ENCODE measurements at regions not wholly inside any gene's neighbourhood (a gene's known extent, or its start where the extent isn't known, plus 50 kb on each side); places are given as distances from the start of the nearest gene placed in this dataset.
"Not testable (repeated sequence)": the region's sequence is repeated elsewhere in the genome, so short reads cannot be mapped to it uniquely, and the experiment has no call there.

- no peak for DNase-seq
- no peak for ATAC-seq
- intact Hi-C loops (cut with DNase I, micrococcal nuclease), result no loop called here
These were observed 272.5 kb downstream of the TTC8 start for GRCh38 chr14:89096946-89097345.

DNA sequence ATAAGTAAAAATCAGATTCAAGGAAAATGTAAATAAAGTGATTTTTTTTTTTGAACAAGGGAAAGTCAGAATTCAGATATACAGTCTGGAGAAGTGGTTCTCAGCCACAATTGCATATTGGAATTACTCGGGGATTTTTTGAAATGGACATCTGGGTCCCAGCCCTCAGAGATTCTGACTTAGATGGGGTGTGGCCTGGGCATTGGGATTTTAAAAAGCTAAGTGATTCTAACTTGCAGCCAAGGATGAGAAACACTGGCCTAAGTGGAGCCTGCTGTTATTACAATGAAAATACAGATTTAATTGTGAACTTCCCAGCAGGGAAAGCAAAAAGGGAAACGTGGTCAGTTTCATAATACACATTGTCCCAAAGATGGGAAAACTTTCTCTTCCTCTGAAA lies 273.8 kb downstream of the TTC8 start:
- intact Hi-C loops (cut with DNase I, micrococcal nuclease), result no loop called here
- ATAC-seq, result no peak

DNA sequence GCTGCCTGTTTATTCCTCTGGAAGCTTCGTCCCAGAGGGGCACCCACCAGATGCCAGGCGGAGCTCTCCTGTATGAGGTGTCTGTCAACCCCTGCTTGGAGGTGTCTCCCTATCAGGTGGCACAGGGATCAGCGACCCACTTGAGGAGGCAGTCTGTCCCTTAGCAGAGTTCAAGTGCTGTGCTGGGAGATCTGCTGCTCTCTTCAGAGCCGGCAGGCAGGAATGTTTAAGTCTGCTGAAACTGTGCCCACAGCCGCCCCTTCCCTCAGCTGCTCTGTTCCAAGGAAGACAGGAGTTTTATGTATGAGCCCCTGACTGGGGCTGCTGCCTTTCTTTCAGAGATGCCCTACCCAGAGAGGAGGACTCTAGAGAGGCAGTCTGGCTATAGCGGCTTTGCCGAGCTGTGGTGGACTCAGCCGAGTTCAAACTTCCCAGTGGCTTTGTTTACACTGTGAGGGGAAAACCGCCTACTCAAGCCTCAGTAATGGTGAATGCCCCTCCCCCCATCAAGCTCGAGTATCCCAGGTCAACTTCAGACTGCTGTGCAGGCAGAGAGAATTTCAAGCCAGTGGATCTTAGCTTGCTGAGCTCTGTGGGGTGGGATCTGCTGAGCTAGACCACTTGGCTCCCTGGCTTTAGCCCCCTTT lies 279.8 kb downstream of the TTC8 start:
- ATAC-seq; DNase-seq; intact Hi-C loops (cut with DNase I, micrococcal nuclease): not testable (repeated sequence)

More for the DNA sequence above, 273.8 kb downstream of the TTC8 start:
- no peak for DNase-seq

DNA sequence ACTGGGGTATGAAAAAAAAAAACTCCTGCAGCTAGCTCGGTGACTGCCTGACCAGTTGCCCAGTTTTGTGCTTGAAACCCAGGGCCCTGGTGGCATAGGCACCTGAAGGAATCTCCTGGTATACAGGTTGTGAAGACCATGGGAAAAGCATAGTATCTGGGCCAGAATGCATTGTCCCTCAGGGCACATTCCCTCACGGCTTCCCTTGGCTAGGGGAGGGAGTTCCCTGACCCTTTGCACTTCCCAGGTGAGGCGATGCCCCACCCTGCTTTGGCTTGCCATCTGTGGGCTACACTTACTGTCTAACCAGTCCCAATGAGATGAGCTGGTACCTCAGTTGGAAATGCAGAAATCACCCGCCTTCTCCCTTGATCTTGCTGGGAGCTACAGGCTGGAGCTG lies 280.4 kb downstream of the TTC8 start:
- ATAC-seq; DNase-seq; intact Hi-C loops (cut with DNase I, micrococcal nuclease): not testable (repeated sequence)

Measured in left colon (tissue), 2 donors.